Astrocyte of the spinal cord (primary cell): ENCODE measurements at regions not wholly inside any gene's neighbourhood (a gene's known extent, or its start where the extent isn't known, plus 50 kb on each side); places are given as distances from the start of the nearest gene placed in this dataset.

Experiments used
- DNase-seq: peaks from one replicate; pipeline ENCODE4 v3.0.0; 2011; ENCODE audit warnings: low read depth, low spot score
- H3K4me3 ChIP-seq: 2 replicates; pipeline ENCODE4 v1.5.1; 2011; ENCODE audit warnings: low read depth, mild to moderate bottlenecking, low read length, moderate library complexity
- CTCF ChIP-seq: IDR thresholded peaks from 2 replicates; pipeline ENCODE4 v1.5.1; 2012; ENCODE audit warnings: low read depth, mild to moderate bottlenecking, low read length, inconsistent platforms
- in situ Hi-C: cut with HindIII; loops from 2 replicates; pipeline ENCODE4 v1.10.0; 2017; ENCODE audit warnings: low sequenced_read_pairs

- no peak for TF ChIP-seq CTCF
- DNase-seq: peak; percentile 29
- in situ Hi-C loops: no loop called here
- H3K4me3 ChIP-seq: no peak overlapping the region
Measured at GRCh38 chr10:2985729-2986232, 81.6 kb upstream of the PFKP start.

- no peak for TF ChIP-seq CTCF
- in situ Hi-C loops: no loop called here
- H3K4me3 ChIP-seq: no peak overlapping the region
- no peak for DNase-seq
Measured at GRCh38 chr10:2984682-2985081, 82.7 kb upstream of the PFKP start.

GRCh38 chr10:2982146-2982545 is 85.2 kb upstream of the PFKP start:
- H3K4me3 ChIP-seq: no peak overlapping the region
- DNase-seq: no peak
- in situ Hi-C loops: no loop called here
- no peak for TF ChIP-seq CTCF

- in situ Hi-C loops: no loop called here
- no peak overlapping the region for H3K4me3 ChIP-seq
- no peak for DNase-seq
- TF ChIP-seq CTCF: no peak
Measured at GRCh38 chr10:2981361-2981801, 86.0 kb upstream of the PFKP start.

- in situ Hi-C loops: no loop called here
Measured at GRCh38 chr10:2980791-2981360, 86.5 kb upstream of the PFKP start.

GRCh38 chr10:2980116-2980515 is 87.2 kb upstream of the PFKP start:
- in situ Hi-C loops: no loop called here
- no peak overlapping the region for H3K4me3 ChIP-seq
- no peak for TF ChIP-seq CTCF
- peak; percentile 54 for DNase-seq

More at GRCh38 chr10:2980791-2981360, 86.5 kb upstream of the PFKP start:
- no peak overlapping the region for H3K4me3 ChIP-seq
- TF ChIP-seq CTCF: no peak
- DNase-seq: peak; percentile 67
